ENCODE measurements at regions not wholly inside any gene's neighbourhood (a gene's known extent, or its start where the extent isn't known, plus 50 kb on each side); places are given as distances from the start of the nearest gene placed in this dataset.

DNA sequence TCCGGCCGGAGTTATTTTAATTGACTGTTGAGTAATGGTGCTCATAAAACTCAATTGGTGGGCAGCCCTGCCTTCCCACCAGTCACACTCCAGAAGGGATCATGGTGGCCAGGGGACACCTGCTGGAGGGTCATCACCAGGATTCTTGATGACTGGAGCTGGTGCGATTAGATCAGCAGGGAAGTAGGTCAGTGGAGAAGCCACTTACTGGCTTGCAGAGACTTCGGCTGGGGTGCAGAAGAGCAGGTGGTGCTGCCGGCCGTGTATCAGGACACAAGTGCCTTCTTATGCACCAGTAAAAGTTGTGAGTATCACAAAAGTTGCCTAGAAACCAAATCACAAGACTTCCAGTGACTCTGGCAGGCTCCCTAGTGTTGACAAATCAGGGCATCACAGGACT, 82.6 kb upstream of the CHCHD3 start:
- TF ChIP-seq, protein P1, sequence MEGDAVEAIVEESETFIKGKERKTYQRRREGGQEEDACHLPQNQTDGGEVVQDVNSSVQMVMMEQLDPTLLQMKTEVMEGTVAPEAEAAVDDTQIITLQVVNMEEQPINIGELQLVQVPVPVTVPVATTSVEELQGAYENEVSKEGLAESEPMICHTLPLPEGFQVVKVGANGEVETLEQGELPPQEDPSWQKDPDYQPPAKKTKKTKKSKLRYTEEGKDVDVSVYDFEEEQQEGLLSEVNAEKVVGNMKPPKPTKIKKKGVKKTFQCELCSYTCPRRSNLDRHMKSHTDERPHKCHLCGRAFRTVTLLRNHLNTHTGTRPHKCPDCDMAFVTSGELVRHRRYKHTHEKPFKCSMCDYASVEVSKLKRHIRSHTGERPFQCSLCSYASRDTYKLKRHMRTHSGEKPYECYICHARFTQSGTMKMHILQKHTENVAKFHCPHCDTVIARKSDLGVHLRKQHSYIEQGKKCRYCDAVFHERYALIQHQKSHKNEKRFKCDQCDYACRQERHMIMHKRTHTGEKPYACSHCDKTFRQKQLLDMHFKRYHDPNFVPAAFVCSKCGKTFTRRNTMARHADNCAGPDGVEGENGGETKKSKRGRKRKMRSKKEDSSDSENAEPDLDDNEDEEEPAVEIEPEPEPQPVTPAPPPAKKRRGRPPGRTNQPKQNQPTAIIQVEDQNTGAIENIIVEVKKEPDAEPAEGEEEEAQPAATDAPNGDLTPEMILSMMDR (IDR thresholded peaks at IDR 0.05) = no peak
- no peak for TF ChIP-seq POLR2A (IDR thresholded peaks at IDR 0.05)
